HG03439 (cell line): ENCODE measurements at regions not wholly inside any gene's neighbourhood (a gene's known extent, or its start where the extent isn't known, plus 50 kb on each side); places are given as distances from the start of the nearest gene placed in this dataset.
A peak's percentile ranks its signal among the peaks of the same experiment; 100 is the strongest.

Experiments used
- ATAC-seq: cut with Tn5 transposase; IDR thresholded peaks from one replicate; pipeline ENCODE4 v1.9.1; 2021; ENCODE audit warnings: mild to moderate bottlenecking, moderate library complexity; ENCODE audit not compliant: unreplicated experiment

GRCh38 chr9:99513441-99514112, 291.5 kb downstream of the SEC61B start:
- ATAC-seq, result peak; percentile 59

GRCh38 chr9:99515093-99515492, 293.0 kb downstream of the SEC61B start:
- ATAC-seq, result no peak

GRCh38 chr9:99515895-99516656, 294.0 kb downstream of the SEC61B start:
- no peak for ATAC-seq

GRCh38 chr9:99516657-99517049, 294.6 kb downstream of the SEC61B start:
- no peak for ATAC-seq

- no peak for ATAC-seq
Measured at GRCh38 chr9:99523838-99524237, 297.8 kb upstream of the NR4A3 start.

GRCh38 chr9:99531313-99531712, 290.4 kb upstream of the NR4A3 start:
- ATAC-seq, result no peak

GRCh38 chr9:99533421-99533820, 288.3 kb upstream of the NR4A3 start:
- ATAC-seq, result no peak

- ATAC-seq, result no peak
Measured at GRCh38 chr9:99537996-99538395, 283.7 kb upstream of the NR4A3 start.

GRCh38 chr9:99544526-99544925, 277.2 kb upstream of the NR4A3 start:
- ATAC-seq, result no peak

GRCh38 chr9:99549441-99549840, 272.2 kb upstream of the NR4A3 start:
- no peak for ATAC-seq

GRCh38 chr9:99555792-99556191, 265.9 kb upstream of the NR4A3 start:
- no peak for ATAC-seq

GRCh38 chr9:99556998-99557397, 264.7 kb upstream of the NR4A3 start:
- no peak for ATAC-seq

- ATAC-seq, result no peak
Measured at GRCh38 chr9:99557816-99558215, 263.9 kb upstream of the NR4A3 start.

- ATAC-seq, result no peak
Measured at GRCh38 chr9:99559776-99560175, 261.9 kb upstream of the NR4A3 start.

GRCh38 chr9:99560561-99560960, 261.1 kb upstream of the NR4A3 start:
- ATAC-seq, result no peak

GRCh38 chr9:99561509-99561917, 260.2 kb upstream of the NR4A3 start:
- ATAC-seq, result no peak

GRCh38 chr9:99561961-99562565, 259.6 kb upstream of the NR4A3 start:
- no peak for ATAC-seq

GRCh38 chr9:99563364-99563763, 258.3 kb upstream of the NR4A3 start:
- ATAC-seq, result no peak

- ATAC-seq, result no peak
Measured at GRCh38 chr9:99565203-99565602, 256.5 kb upstream of the NR4A3 start.

- no peak for ATAC-seq
Measured at GRCh38 chr9:99567436-99567835, 254.2 kb upstream of the NR4A3 start.

- no peak for ATAC-seq
Measured at GRCh38 chr9:99569840-99570239, 251.8 kb upstream of the NR4A3 start.

- no peak for ATAC-seq
Measured at GRCh38 chr9:99572567-99572966, 249.1 kb upstream of the NR4A3 start.
